ENCODE measurements at regions not wholly inside any gene's neighbourhood (a gene's known extent, or its start where the extent isn't known, plus 50 kb on each side); places are given as distances from the start of the nearest gene placed in this dataset.

GRCh38 chr2:136223274-136223673 lies 105.3 kb upstream of the CXCR4 start:
- no peak overlapping the region for H3K9ac ChIP-seq (ENCODE audit: low read length)
- no peak overlapping the region for H3K27ac Mint-ChIP-seq (ENCODE audit: unreplicated experiment)
- no peak for DNase-seq (ENCODE audit: low read depth)
- no peaks in the 10 kb centered on the region for H3K79me2 ChIP-seq (ENCODE audit: insufficient read depth, low read length)
- no peaks in the 10 kb centered on the region for H3K36me3 Mint-ChIP-seq (ENCODE audit: low read depth, unreplicated experiment)
- H3K36me3 ChIP-seq (ENCODE audit: insufficient read depth, low read length): no peaks in the 10 kb centered on the region
- no peaks in the 10 kb centered on the region for H3K4me1 ChIP-seq (ENCODE audit: insufficient read depth, low read length)
- H2AFZ ChIP-seq (ENCODE audit: low read depth, low read length): no peak overlapping the region
- no peaks in the 10 kb centered on the region for H3K9me3 Mint-ChIP-seq (ENCODE audit: unreplicated experiment)
- peaks cover 9% of the 10 kb centered on the region for H3K4me1 Mint-ChIP-seq (ENCODE audit: low read depth, unreplicated experiment)
- no peaks in the 10 kb centered on the region for H3K9me3 ChIP-seq (ENCODE audit: insufficient read depth, low read depth, low read length)
- H3K4me3 ChIP-seq (ENCODE audit: insufficient read depth, low read depth, low read length): no peak overlapping the region
- no peaks in the 10 kb centered on the region for H3K27me3 ChIP-seq (ENCODE audit: insufficient read depth, low read length)
- no peak for FAIRE-seq
- H3K4me3 Mint-ChIP-seq (ENCODE audit: unreplicated experiment): no peak overlapping the region
- peaks cover 3% of the 10 kb centered on the region for H3K27me3 Mint-ChIP-seq (ENCODE audit: low read depth, unreplicated experiment)
- no peak overlapping the region for H3K4me2 ChIP-seq (ENCODE audit: low read length)
- H3K27ac ChIP-seq (ENCODE audit: low read depth, low read length): no peak overlapping the region
- TF ChIP-seq EZH2 (IDR thresholded peaks at IDR 0.05; ENCODE audit: insufficient read depth, low read length): no peak
- TF ChIP-seq CTCF (IDR thresholded peaks at IDR 0.05; ENCODE audit: insufficient read depth, low read depth, low read length): no peak
- no peaks in the 10 kb centered on the region for H4K20me1 ChIP-seq (ENCODE audit: insufficient read depth, low read length)

GRCh38 chr2:136222862-136223261 lies 104.9 kb upstream of the CXCR4 start:
- Histone ChIP-seq H3K9ac (ENCODE audit: low read length) (no peak overlapping the region), H4K20me1 (ENCODE audit: insufficient read depth, low read length) (no peaks in the 10 kb centered on the region), H3K9me3 (ENCODE audit: insufficient read depth, low read depth, low read length) (no peaks in the 10 kb centered on the region), H3K4me2 (ENCODE audit: low read length) (no peak overlapping the region), H3K36me3 (ENCODE audit: insufficient read depth, low read length) (no peaks in the 10 kb centered on the region), H3K4me1 (ENCODE audit: insufficient read depth, low read length) (no peaks in the 10 kb centered on the region), H3K27ac (ENCODE audit: low read depth, low read length) (no peak overlapping the region), H3K27me3 (ENCODE audit: insufficient read depth, low read length) (no peaks in the 10 kb centered on the region), H3K79me2 (ENCODE audit: insufficient read depth, low read length) (no peaks in the 10 kb centered on the region), H3K4me3 (ENCODE audit: insufficient read depth, low read depth, low read length) (no peak overlapping the region), H2AFZ (ENCODE audit: low read depth, low read length) (no peak overlapping the region)
- TF ChIP-seq CTCF (IDR thresholded peaks at IDR 0.05; ENCODE audit: insufficient read depth, low read depth, low read length) (no peak), EZH2 (IDR thresholded peaks at IDR 0.05; ENCODE audit: insufficient read depth, low read length) (no peak)
- DNase-seq (ENCODE audit: low read depth) (no peak), FAIRE-seq (no peak)
- H3K36me3 Mint-ChIP-seq (ENCODE audit: low read depth, unreplicated experiment): no peaks in the 10 kb centered on the region
- no peak overlapping the region for H3K27ac Mint-ChIP-seq (ENCODE audit: unreplicated experiment)
- peaks cover 9% of the 10 kb centered on the region for H3K4me1 Mint-ChIP-seq (ENCODE audit: low read depth, unreplicated experiment)
- H3K9me3 Mint-ChIP-seq (ENCODE audit: unreplicated experiment): no peaks in the 10 kb centered on the region
- H3K27me3 Mint-ChIP-seq (ENCODE audit: low read depth, unreplicated experiment): peaks cover 3% of the 10 kb centered on the region
- no peak overlapping the region for H3K4me3 Mint-ChIP-seq (ENCODE audit: unreplicated experiment)

GRCh38 chr2:136221026-136221425 lies 103.1 kb upstream of the CXCR4 start:
- H3K9me3 ChIP-seq (ENCODE audit: insufficient read depth, low read depth, low read length): no peaks in the 10 kb centered on the region
- no peaks in the 10 kb centered on the region for H3K36me3 ChIP-seq (ENCODE audit: insufficient read depth, low read length)
- Mint-ChIP-seq H3K36me3 (ENCODE audit: low read depth, unreplicated experiment) (no peaks in the 10 kb centered on the region), H3K27ac (ENCODE audit: unreplicated experiment) (no peak overlapping the region), H3K27me3 (ENCODE audit: low read depth, unreplicated experiment) (no peaks in the 10 kb centered on the region), H3K4me3 (ENCODE audit: unreplicated experiment) (no peak overlapping the region), H3K4me1 (ENCODE audit: low read depth, unreplicated experiment) (peaks cover 9% of the 10 kb centered on the region), H3K9me3 (ENCODE audit: unreplicated experiment) (no peaks in the 10 kb centered on the region)
- no peak overlapping the region for H3K4me3 ChIP-seq (ENCODE audit: insufficient read depth, low read depth, low read length)
- H3K79me2 ChIP-seq (ENCODE audit: insufficient read depth, low read length): no peaks in the 10 kb centered on the region
- H3K27me3 ChIP-seq (ENCODE audit: insufficient read depth, low read length): no peaks in the 10 kb centered on the region
- no peak for DNase-seq (ENCODE audit: low read depth)
- H3K9ac ChIP-seq (ENCODE audit: low read length): no peak overlapping the region
- H3K4me2 ChIP-seq (ENCODE audit: low read length): no peak overlapping the region
- FAIRE-seq: no peak
- H3K27ac ChIP-seq (ENCODE audit: low read depth, low read length): no peak overlapping the region
- H2AFZ ChIP-seq (ENCODE audit: low read depth, low read length): no peak overlapping the region
- H4K20me1 ChIP-seq (ENCODE audit: insufficient read depth, low read length): no peaks in the 10 kb centered on the region
- TF ChIP-seq EZH2 (IDR thresholded peaks at IDR 0.05; ENCODE audit: insufficient read depth, low read length) (no peak), CTCF (IDR thresholded peaks at IDR 0.05; ENCODE audit: insufficient read depth, low read depth, low read length) (no peak)
- no peaks in the 10 kb centered on the region for H3K4me1 ChIP-seq (ENCODE audit: insufficient read depth, low read length)
